GM21737 (cell line): ENCODE measurements at regions not wholly inside any gene's neighbourhood (a gene's known extent, or its start where the extent isn't known, plus 50 kb on each side); places are given as distances from the start of the nearest gene placed in this dataset.

Experiments used
- ATAC-seq: cut with Tn5 transposase; IDR thresholded peaks from one replicate; pipeline ENCODE4 v1.9.1; 2021; ENCODE audit warnings: mild to moderate bottlenecking, moderate library complexity; ENCODE audit not compliant: unreplicated experiment

DNA sequence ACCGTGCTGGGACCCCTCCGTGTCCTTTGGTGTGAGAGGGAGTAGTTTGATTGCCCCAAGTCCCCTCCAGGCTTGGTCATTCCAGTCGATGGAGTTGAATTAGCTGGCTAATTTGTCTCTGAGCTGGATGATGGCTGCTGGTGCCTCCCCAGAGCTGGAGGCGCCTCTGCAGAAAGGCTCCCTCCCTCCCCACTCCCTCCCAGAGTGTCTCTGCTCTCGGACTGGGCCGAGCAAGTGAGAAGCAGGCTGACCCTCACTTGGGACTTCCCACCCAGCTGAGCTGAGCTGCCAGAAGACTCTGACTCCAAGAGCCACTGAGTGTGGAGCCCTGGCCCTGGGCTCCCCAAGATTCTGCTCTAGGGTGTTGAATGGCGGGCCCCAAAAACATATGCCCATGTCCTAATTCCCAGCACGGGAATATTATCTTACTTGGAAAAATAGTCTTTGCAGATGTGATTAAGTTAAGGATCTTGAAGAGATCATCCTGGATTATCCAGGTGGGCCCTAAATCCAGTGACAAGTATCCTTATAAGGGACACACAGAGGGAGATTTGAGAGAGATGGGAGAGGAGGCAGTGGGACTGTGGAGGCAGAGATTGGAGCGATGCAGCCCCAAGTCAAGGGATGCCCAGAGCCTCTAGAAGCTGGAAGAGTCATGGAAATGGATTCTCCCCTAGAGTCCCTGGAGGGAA is 60.7 kb upstream of the TLE3 start:
- no peak for ATAC-seq

DNA sequence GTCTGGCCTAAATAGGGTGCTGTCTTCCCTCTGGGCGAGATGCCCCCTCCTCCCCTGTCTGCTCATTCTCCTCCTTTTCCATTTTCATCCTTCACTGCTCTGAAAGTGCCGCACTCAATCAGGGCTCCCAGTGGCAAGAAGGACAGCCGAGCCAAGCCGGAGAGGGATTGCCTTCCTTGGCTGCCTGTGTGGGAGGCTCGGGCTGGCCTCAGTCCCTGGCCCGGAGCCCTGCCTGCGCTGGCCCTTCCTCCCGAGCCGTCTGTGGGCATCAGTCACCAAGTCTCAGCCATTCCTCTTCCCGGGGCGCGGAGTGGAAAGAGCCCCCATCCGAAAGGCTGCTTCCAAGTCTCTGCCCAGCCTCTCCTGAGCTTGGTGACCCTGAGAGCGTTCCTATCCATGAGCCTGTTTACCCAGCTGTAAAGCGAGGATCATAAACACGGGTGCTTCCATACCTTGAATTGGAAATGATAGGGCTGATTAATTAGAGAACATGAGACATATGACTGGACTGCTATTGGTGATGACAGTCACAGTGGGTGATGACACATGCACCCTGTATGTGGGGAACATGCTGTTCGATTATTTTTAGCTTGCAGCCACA is 59.1 kb upstream of the TLE3 start:
- no peak for ATAC-seq

DNA sequence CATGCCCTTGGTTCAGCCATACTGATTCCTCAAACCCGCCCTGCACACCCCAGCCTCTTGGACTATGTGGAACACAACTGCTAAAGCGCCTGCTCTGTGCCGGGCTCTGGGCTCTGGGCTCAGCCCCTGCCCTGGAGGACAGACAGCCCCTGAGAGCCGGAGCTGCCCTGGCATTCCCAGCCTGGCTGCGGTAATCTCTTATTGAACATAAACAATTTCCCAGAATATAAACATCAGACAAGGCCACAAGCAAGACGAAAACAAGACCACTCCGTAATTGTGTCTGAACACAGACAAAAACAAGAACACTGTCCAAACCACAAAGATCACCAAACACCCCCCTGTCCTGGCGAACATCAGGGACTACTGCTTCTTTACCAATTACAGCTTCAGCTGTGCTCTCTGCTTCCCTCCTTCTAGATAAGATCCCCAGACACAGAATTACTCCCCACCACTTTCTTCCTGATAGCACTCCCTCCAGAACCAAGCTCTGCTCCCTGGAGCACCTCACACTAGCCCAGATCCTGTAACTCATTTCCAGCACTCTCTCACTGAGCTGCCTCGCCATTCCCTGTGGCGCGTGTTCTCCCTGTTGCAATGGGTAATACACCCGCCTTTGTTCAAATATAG is 57.1 kb upstream of the TLE3 start:
- ATAC-seq, result no peak

DNA sequence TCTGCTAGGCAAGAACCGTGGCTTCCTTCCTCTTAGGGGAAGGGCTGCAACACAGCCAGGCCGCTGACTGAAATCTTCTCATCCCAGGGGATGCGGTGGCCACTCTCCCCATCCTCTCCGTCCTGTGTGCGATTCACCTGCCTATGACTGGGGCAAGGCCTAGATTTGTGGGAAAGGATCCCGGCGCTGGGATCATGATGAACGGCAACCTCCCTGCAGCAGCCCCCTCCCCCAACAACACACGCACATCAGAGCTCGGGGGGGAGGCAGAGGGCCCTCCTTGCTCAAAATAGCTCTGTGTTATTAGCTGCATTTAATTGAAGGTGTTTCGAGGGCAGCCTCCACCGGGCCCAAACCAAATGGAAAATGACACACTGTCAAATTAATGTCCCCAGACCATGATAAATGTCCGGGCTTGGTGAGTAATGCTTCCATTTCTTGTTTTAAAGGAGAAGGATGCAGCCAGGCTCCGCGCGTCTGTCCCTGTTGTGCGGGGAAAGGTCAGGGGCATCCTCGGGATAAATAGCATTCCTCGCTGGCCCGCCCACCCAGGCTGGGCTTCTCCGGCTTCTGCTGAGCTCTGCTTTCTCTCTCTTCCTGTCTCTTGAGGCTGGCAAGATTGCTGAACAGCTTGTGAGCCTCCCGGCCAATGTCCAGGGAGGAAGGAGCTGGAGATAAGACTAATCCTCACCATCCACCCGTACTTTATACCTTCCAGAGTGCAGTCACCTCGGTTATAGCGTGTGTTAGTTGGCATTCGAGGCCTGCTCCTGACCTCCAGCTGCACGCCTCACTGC is 56.4 kb upstream of the TLE3 start:
- no peak for ATAC-seq

DNA sequence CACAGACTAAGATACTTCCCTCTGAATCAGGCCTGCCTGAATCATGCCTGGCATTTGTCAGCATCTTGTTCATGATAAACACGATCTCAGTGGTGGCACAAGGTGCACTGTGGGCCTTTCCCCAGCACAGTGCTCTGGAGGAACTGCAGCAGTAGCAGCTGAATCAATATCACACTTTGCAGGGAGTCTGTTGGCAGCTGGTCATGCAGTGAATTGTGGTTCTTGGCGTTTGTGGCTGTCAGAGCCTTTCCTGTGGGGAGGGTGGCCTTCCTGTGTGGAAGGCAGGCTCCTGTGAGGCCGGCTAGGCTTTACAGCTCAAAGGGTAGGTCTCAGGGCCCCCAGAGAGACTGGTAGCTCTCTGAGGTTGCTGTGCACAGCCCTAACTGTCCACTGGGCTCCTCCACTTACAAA is 54.4 kb upstream of the TLE3 start:
- ATAC-seq, result no peak

DNA sequence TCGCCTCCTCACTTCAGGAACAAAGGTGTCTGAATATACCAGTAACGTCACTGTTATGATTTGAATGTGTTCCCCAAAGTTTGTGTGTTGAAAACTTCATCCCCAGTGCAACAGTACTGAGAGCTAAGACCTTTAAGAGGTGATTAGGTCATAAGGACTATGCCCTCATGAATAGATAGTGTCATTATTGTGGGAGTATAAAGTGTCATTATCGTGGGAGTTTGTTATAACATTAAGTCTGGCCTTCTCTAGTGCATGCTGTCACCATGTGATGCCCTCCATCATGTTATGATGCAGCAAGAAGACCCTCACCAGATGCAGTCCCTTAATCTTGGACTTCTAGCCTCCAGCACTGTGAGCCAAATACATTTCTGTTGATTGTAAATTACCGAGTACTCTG is 53.7 kb upstream of the TLE3 start:
- ATAC-seq, result no peak

DNA sequence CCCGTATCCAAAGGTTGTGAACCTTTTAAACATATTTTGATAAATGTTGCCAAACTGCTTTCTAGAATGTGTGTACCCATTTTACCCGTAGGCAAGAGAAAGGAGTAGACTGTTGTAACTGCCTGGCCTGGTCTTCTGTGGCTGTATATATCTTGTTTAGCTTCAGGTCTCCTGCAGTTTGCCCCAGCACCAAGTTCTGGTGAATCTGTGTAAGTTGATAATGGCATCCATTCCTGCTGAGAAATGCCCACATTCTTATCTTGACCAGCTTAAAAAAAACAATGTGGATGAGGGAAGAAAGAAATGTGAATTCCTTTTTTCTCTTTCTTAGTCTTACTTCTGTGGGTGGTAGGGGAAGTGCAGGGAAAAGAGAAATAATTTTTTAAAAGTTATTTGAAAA is 53.3 kb upstream of the TLE3 start:
- no peak for ATAC-seq

DNA sequence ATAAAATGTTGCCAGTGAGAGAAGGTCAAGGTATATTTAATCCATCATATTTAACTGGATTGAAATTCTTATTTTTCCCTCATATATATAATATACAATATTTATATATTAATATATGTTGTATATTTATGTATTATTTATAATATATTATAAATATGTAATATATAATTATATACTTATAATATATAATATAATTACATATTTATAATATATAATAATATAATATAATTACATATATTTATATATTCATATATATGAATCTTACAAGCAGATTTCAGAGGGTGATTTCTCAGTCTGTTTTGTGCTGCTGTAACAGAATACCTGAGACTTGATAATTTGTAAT is 52.7 kb upstream of the TLE3 start:
- no peak for ATAC-seq

DNA sequence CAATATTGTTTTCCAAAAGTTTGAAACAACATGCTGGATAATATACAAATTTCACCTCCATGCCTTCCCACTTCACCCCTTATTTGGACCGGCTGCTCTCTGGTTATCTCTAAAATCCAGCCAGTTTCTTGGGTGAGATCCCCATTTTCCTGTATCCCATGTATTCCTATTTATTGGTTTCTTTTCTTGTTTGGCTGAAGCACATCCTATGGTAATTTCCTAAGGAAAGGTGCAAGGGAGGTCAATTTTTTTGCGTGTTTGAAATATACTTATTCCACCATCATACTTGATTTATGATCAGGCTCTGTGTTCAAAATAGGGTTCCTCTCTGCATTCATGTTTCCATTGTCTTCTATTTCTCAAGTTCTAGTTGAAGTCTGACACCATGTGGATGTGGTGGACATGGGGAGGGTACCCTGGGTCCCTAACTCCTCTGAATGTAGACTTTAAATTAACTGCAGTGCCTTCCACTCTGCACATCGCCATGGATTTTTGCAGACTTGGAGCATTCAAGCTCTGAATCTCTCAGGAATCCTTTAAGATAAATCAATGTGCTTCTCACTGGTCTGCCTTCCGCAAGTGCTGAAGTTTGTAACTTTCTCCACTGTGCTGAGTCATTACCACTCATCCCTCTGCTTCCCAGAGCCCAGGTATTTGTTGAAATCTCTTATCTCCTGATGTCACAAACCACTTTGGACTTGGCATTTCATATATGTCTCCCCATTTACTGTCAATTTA is 52.1 kb upstream of the TLE3 start:
- no peak for ATAC-seq

DNA sequence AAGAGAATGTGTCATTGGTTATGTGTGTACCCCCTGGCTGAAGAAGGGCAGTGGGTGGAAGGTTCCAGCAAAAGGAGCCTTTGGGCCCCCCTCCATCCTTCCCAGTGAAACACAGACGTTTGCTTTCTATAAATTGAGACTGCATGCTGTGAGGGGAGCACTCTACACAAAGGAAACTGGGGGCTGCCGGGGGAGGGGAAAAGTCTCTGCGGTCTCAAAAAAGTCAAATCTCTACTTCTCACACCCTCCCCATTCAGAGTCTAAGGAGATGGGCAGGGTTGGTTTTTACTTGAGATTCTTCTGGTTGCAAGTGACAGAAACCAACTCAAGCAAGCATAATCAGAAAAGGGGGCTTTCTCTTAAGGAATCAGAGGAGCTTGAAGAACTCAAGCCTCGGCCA is 50.1 kb upstream of the TLE3 start:
- no peak for ATAC-seq
